T-helper 17 cell (primary cell): ENCODE measurements at regions not wholly inside any gene's neighbourhood (a gene's known extent, or its start where the extent isn't known, plus 50 kb on each side); places are given as distances from the start of the nearest gene placed in this dataset.
A peak's percentile ranks its signal among the peaks of the same experiment; 100 is the strongest.

Experiments used
- ATAC-seq: fragments of 150-1000 bp; cut with Tn5 transposase; 2 replicates; pipeline ENCODE4 v1.10.0; 2021; ENCODE audit warnings: mild to moderate bottlenecking, moderate library complexity
- DNase-seq, 3 donors: peaks; one replicate each; pipeline versions ENCODE4 v3.0.0 to v3.0.0-alpha.2; 2020 to 2021
- H3K9me3 ChIP-seq: one replicate; pipeline ENCODE4 v1.7.0; 2013; ENCODE audit warnings: low read length, mild to moderate bottlenecking; ENCODE audit not compliant: control insufficient read depth, poor library complexity, severe bottlenecking
- H3K27ac Mint-ChIP-seq: one replicate; pipeline ENCODE4 v1.8.0; 2022; ENCODE audit warnings: mild to moderate bottlenecking, moderate library complexity, mixed read lengths
- H3K27me3 Mint-ChIP-seq: one replicate; pipeline ENCODE4 v1.8.0; 2022; ENCODE audit warnings: mixed read lengths
- H3K36me3 Mint-ChIP-seq: one replicate; pipeline ENCODE4 v1.8.0; 2022; ENCODE audit warnings: low read depth, mixed read lengths
- H3K4me1 Mint-ChIP-seq: one replicate; pipeline ENCODE4 v1.8.0; 2022; ENCODE audit warnings: mild to moderate bottlenecking, mixed read lengths
- H3K4me3 Mint-ChIP-seq: one replicate; pipeline ENCODE4 v1.8.0; 2022; ENCODE audit warnings: mild to moderate bottlenecking, moderate library complexity, mixed read lengths

DNA sequence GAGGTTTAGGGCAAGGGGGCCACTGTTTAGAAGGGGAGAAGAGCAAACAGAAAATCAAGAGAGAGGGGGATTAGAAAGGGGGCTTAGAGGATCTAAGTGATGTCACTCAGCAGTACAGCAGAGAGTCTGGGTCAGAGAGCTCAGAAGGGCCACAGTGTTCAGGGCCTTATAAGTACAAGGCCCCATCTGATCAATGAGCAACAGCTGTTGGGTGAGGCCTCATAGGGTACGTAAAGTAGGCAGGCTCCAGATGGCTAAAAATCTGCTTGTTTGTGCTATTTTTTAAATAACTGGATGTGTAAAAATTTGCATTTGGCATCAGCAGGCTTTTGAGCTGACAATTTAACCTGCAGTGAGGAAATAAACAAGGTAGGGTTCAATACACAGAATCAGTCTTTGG, 149.8 kb downstream of the SH3BGRL2 start:
- peaks cover 14% of the 10 kb centered on the region for H3K4me1 Mint-ChIP-seq
- no peak for DNase-seq
- no peak overlapping the region for H3K4me3 Mint-ChIP-seq
- peaks cover 7% of the 10 kb centered on the region for H3K36me3 Mint-ChIP-seq
- peaks cover 21% of the 10 kb centered on the region for H3K27me3 Mint-ChIP-seq
- no peaks in the 10 kb centered on the region for H3K9me3 ChIP-seq
- ATAC-seq: no peak
- H3K27ac Mint-ChIP-seq: no peak overlapping the region

DNA sequence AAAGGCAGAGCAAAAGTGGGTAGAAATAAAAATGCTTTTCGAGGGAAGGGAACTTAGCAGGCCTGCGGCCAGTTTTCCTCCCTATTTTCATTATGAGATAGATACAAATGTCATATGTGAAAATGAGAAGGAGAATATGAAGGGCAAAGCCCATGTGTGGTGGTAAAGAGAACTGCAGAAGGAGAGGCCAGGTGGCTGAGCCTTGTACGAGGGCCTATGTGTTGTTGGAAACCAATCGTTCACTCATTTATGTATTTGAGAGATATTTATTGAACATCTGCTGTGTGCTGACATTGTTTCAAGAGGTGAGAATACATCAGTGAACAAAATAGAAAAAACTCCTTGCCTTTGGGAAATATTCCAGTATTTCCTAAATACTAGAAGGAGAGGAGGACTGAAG, 147.7 kb downstream of the SH3BGRL2 start:
- peaks cover 9% of the 10 kb centered on the region for H3K27me3 Mint-ChIP-seq
- H3K4me3 Mint-ChIP-seq: no peak overlapping the region
- H3K36me3 Mint-ChIP-seq: peaks cover 5% of the 10 kb centered on the region
- H3K9me3 ChIP-seq: no peaks in the 10 kb centered on the region
- peak overlapping the region; percentile 89 for H3K27ac Mint-ChIP-seq
- H3K4me1 Mint-ChIP-seq: peaks cover 14% of the 10 kb centered on the region
- no peak for DNase-seq
- ATAC-seq: no peak

- Mint-ChIP-seq H3K27me3 (peaks cover 6% of the 10 kb centered on the region), H3K4me3 (peak overlapping the region; percentile 85), H3K4me1 (peaks cover 15% of the 10 kb centered on the region), H3K36me3 (peaks cover 5% of the 10 kb centered on the region), H3K27ac (peak overlapping the region; percentile 89)
- ATAC-seq: peak; percentile 97
- peak; percentile 76 to 87 (median 77) for DNase-seq
- H3K9me3 ChIP-seq: no peaks in the 10 kb centered on the region
These were observed 146.8 kb downstream of the SH3BGRL2 start for GRCh38 chr6:79777713-79778579.

DNA sequence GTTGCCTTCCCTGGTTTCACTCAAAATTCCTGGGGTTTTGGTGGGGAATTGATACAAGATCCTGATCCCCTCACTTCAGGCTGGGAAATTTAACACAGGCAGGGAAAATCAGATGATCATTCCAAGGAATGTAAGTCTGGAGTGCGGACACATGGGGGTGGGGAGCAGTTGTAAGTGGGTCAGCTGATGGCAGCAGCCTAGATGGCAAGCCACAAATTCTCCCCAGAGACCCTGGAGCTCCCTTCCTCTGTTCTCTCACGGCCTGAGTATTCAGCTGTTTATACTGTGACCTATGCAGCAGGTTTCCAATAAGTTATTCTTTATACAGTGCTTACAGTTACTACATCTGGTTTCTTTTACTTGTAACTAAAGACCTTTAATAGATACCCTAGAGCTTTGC, 144.9 kb downstream of the SH3BGRL2 start:
- no peak overlapping the region for H3K4me3 Mint-ChIP-seq

DNA sequence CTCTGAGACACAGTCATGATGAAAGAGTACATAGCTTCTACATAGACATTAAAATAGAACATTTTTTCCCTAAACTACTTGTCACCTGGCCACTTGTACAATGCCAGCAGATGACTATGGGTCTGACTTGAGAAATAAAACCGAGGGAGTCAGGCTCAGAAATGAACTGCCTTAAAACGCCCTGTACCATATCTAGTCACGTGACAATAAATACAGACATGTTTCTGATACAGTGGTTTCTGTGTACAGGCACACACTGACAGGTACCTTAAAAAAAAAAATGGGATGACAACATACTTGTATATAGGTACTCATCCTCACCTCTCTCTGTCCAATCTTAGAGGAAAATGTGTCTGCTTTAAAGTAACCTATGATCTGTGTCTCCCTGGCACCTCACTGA, 144.1 kb downstream of the SH3BGRL2 start:
- H3K27ac Mint-ChIP-seq: no peak overlapping the region
- H3K36me3 Mint-ChIP-seq: peaks cover 5% of the 10 kb centered on the region
- H3K4me3 Mint-ChIP-seq: no peak overlapping the region
- DNase-seq (no peak), ATAC-seq (no peak)
- H3K9me3 ChIP-seq: no peaks in the 10 kb centered on the region
- peaks cover 6% of the 10 kb centered on the region for H3K27me3 Mint-ChIP-seq
- peaks cover 16% of the 10 kb centered on the region for H3K4me1 Mint-ChIP-seq

More for the DNA sequence above, 144.9 kb downstream of the SH3BGRL2 start:
- H3K9me3 ChIP-seq: no peaks in the 10 kb centered on the region
- no peak for ATAC-seq
- H3K36me3 Mint-ChIP-seq: peaks cover 5% of the 10 kb centered on the region
- peaks cover 6% of the 10 kb centered on the region for H3K27me3 Mint-ChIP-seq
- no peak for DNase-seq
- peaks cover 16% of the 10 kb centered on the region for H3K4me1 Mint-ChIP-seq
- peak overlapping the region; percentile 89 for H3K27ac Mint-ChIP-seq

GRCh38 chr6:79764747-79765146, 133.6 kb downstream of the SH3BGRL2 start:
- no peak overlapping the region for H3K4me3 Mint-ChIP-seq
- H3K9me3 ChIP-seq: no peaks in the 10 kb centered on the region
- ATAC-seq (no peak), DNase-seq (no peak)
- H3K27ac Mint-ChIP-seq: no peak overlapping the region
- H3K4me1 Mint-ChIP-seq: no peaks in the 10 kb centered on the region
- peaks cover 21% of the 10 kb centered on the region for H3K27me3 Mint-ChIP-seq
- no peaks in the 10 kb centered on the region for H3K36me3 Mint-ChIP-seq

DNA sequence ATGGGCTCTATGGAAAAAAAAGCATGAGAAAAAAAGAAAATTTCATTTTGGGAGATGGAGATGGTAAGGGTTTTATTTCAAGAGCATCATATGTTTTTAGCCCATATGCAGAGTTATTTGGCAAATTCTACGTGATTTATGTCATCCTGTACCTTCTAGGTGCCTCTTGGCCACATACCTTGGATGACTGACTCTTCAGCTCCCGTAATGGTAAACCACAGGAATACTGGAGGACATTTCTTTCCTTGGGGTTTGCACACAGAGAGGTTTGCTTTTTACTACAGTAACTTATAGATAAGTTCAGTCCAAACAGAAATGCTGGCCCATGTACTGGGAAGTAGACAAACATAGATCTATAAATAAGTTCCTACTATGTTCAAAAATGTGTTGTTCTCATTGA, 132.2 kb downstream of the SH3BGRL2 start:
- Mint-ChIP-seq H3K27me3 (peaks cover 30% of the 10 kb centered on the region), H3K4me1 (no peaks in the 10 kb centered on the region), H3K36me3 (no peaks in the 10 kb centered on the region), H3K4me3 (no peak overlapping the region), H3K27ac (no peak overlapping the region)
- no peak for DNase-seq
- no peak for ATAC-seq
- H3K9me3 ChIP-seq: no peaks in the 10 kb centered on the region

DNA sequence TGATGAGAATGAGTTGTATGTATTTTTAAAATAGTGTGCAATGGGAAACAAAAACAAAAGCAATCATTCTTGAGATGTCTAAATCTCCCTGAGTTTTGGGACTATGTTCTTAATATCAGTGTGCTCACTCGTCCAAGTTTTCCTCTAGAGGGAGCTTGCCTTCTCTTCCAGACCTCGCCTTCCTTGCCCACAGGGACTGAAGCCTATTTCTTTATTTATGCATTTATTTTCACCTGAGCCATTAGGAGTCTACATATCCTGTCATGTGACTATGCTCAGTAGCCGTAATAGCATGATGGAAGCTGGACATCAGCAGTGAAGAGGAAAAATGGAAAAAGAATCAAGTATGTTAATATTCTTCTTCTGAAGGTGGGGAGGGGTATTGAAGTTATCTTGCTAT, 131.2 kb downstream of the SH3BGRL2 start:
- H3K4me1 Mint-ChIP-seq: no peaks in the 10 kb centered on the region
- H3K4me3 Mint-ChIP-seq: no peak overlapping the region
- peaks cover 33% of the 10 kb centered on the region for H3K27me3 Mint-ChIP-seq
- no peak for ATAC-seq
- no peaks in the 10 kb centered on the region for H3K36me3 Mint-ChIP-seq
- no peak overlapping the region for H3K27ac Mint-ChIP-seq
- H3K9me3 ChIP-seq: no peaks in the 10 kb centered on the region
- DNase-seq: no peak

DNA sequence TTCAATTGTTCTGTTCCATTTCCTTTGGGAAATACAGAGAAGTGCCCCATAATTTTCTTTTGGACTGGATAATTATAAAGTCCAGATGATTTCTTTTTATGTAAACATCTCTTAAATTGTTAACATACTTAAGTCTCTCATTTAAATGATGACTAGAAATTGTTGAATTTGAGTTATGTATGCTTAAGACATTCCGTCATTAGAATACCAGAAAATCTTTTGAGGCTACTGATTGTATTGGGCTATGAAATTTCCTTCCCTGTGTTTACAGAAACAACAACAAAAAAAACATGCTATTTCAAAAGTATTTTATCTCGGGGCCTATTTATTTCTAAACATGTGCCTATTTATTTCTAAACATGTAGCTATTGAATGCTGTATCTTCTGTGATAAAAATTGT, 125.4 kb downstream of the SH3BGRL2 start:
- Mint-ChIP-seq H3K27ac (no peak overlapping the region), H3K27me3 (peaks cover 29% of the 10 kb centered on the region), H3K36me3 (no peaks in the 10 kb centered on the region), H3K4me3 (no peak overlapping the region), H3K4me1 (no peaks in the 10 kb centered on the region)
- H3K9me3 ChIP-seq: no peaks in the 10 kb centered on the region
- ATAC-seq (no peak), DNase-seq (no peak)

GRCh38 chr6:79755967-79756366, 124.8 kb downstream of the SH3BGRL2 start:
- H3K4me1 Mint-ChIP-seq: no peaks in the 10 kb centered on the region
- H3K27me3 Mint-ChIP-seq: peaks cover 29% of the 10 kb centered on the region

More at GRCh38 chr6:79755967-79756366, 124.8 kb downstream of the SH3BGRL2 start:
- no peak overlapping the region for H3K27ac Mint-ChIP-seq
- no peaks in the 10 kb centered on the region for H3K9me3 ChIP-seq
- H3K4me3 Mint-ChIP-seq: no peak overlapping the region
- H3K36me3 Mint-ChIP-seq: no peaks in the 10 kb centered on the region
- no peak for DNase-seq
- ATAC-seq: no peak
